Right lobe of liver (tissue), 4 donors: ENCODE measurements at regions not wholly inside any gene's neighbourhood (a gene's known extent, or its start where the extent isn't known, plus 50 kb on each side); places are given as distances from the start of the nearest gene placed in this dataset.

Experiments used
- POLR2A ChIP-seq: fragments of 450-650 bp; IDR thresholded peaks from one replicate; pipeline ENCODE4 v1.6.1; 2017; ENCODE audit warnings: antibody characterized with exemption, mild to moderate bottlenecking
- TF ChIP-seq, protein P1 (sequence below), 4 donors: fragments of 200-600 bp in 3 of 4; fragments of 450-650 bp in 1 of 4; IDR thresholded peaks; one replicate each; pipeline versions ENCODE4 v1.5.1 to v1.8.0; 2016 to 2022; ENCODE audit warnings: antibody characterized with exemption in 4 of 4, mild to moderate bottlenecking in 2 of 4
- donor health status: DM: no; HTN: no; CAD: no.
- donor health status: DM: no; HTN: no; CAD: no.
- donor health status: DM: no; HTN: yes; CAD: no.

DNA sequence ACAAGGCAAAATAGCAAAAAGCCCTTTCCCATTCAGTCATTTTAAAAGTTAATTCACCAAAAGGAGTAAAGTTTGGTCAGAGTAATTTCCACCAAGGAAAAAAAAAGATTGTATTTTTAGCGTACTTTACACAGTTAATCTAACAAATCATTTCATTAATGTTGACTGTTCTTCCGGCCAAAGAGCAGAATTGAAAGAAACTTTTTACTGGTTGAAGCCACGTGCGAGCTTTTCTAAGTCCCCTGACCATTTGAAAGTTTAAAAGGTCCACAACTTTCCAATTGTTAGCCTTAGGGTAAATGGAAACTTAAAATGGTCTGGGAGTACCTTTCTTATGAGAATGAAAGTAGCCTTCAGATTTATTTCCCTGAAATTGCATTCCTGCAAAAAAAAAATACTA is 296.7 kb downstream of the ARL4A start:
- TF ChIP-seq, protein P1, sequence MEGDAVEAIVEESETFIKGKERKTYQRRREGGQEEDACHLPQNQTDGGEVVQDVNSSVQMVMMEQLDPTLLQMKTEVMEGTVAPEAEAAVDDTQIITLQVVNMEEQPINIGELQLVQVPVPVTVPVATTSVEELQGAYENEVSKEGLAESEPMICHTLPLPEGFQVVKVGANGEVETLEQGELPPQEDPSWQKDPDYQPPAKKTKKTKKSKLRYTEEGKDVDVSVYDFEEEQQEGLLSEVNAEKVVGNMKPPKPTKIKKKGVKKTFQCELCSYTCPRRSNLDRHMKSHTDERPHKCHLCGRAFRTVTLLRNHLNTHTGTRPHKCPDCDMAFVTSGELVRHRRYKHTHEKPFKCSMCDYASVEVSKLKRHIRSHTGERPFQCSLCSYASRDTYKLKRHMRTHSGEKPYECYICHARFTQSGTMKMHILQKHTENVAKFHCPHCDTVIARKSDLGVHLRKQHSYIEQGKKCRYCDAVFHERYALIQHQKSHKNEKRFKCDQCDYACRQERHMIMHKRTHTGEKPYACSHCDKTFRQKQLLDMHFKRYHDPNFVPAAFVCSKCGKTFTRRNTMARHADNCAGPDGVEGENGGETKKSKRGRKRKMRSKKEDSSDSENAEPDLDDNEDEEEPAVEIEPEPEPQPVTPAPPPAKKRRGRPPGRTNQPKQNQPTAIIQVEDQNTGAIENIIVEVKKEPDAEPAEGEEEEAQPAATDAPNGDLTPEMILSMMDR (IDR thresholded peaks at IDR 0.05), result no peak
- TF ChIP-seq POLR2A, result no peak
